Activated gamma-delta T cell treated with anti-CD3 and anti-CD28 coated beads, Interleukin-2, amount 50 U/mL, for 16 hours (primary cell): ENCODE measurements at regions not wholly inside any gene's neighbourhood (a gene's known extent, or its start where the extent isn't known, plus 50 kb on each side); places are given as distances from the start of the nearest gene placed in this dataset.

Experiments used
- DNase-seq: peaks from one replicate; pipeline ENCODE4 v3.0.0-alpha.2; 2020; ENCODE audit warnings: low read depth

- no peak for DNase-seq
Observed at GRCh38 chr1:228848406-228848805, 113.1 kb downstream of the RHOU start.

GRCh38 chr1:228849011-228849541 lies 113.8 kb downstream of the RHOU start:
- no peak for DNase-seq

GRCh38 chr1:228850141-228851100 lies 115.1 kb downstream of the RHOU start:
- DNase-seq: no peak

- no peak for DNase-seq
Observed at GRCh38 chr1:228851193-228851592, 115.9 kb downstream of the RHOU start.

- no peak for DNase-seq
Observed at GRCh38 chr1:228851618-228852017, 116.3 kb downstream of the RHOU start.

GRCh38 chr1:228852024-228852423 lies 116.7 kb downstream of the RHOU start:
- DNase-seq: no peak

GRCh38 chr1:228852511-228853088 lies 117.3 kb downstream of the RHOU start:
- DNase-seq: no peak

- DNase-seq: no peak
Observed at GRCh38 chr1:228853191-228853590, 117.9 kb downstream of the RHOU start.

GRCh38 chr1:228853637-228854036 lies 118.4 kb downstream of the RHOU start:
- DNase-seq: no peak

- DNase-seq: no peak
Observed at GRCh38 chr1:228854907-228855306, 119.6 kb downstream of the RHOU start.

- no peak for DNase-seq
Observed at GRCh38 chr1:228857611-228858010, 122.3 kb downstream of the RHOU start.

- no peak for DNase-seq
Observed at GRCh38 chr1:228860911-228861831, 125.9 kb downstream of the RHOU start.

- DNase-seq: no peak
Observed at GRCh38 chr1:228861832-228862180, 126.5 kb downstream of the RHOU start.

GRCh38 chr1:228862542-228863505 lies 127.5 kb downstream of the RHOU start:
- no peak for DNase-seq

- DNase-seq: no peak
Observed at GRCh38 chr1:228863776-228864175, 128.5 kb downstream of the RHOU start.

GRCh38 chr1:228865627-228866330 lies 130.5 kb downstream of the RHOU start:
- DNase-seq: no peak

- DNase-seq: no peak
Observed at GRCh38 chr1:228866468-228866867, 131.2 kb downstream of the RHOU start.

- DNase-seq: no peak
Observed at GRCh38 chr1:228867108-228867950, 132.1 kb downstream of the RHOU start.

GRCh38 chr1:228867951-228868730 lies 132.9 kb downstream of the RHOU start:
- DNase-seq: no peak
